ENCODE measurements at regions not wholly inside any gene's neighbourhood (a gene's known extent, or its start where the extent isn't known, plus 50 kb on each side); places are given as distances from the start of the nearest gene placed in this dataset.

GRCh38 chr4:132386130-132386529, 763.0 kb upstream of the PCDH10 start:
- H3K36me3 ChIP-seq (ENCODE audit: insufficient read depth, low read length, poor library complexity, severe bottlenecking), result no peaks in the 10 kb centered on the region
- no peaks in the 10 kb centered on the region for H3K27me3 ChIP-seq (replicated peaks; ENCODE audit: insufficient read depth, low read depth, low read length, poor library complexity)
- POLR2A ChIA-PET (ENCODE audit: low non-redundant PET), result no interaction called here
- no peak for DNase-seq (ENCODE audit: low spot score)
- no peaks in the 10 kb centered on the region for H3K4me1 ChIP-seq (ENCODE audit: insufficient read depth, low read length, poor library complexity, severe bottlenecking)
- intact Hi-C loops (cut with micrococcal nuclease; ENCODE audit: unreplicated experiment), result no loop called here
- no peaks in the 10 kb centered on the region for H3K9me3 ChIP-seq (ENCODE audit: low read depth, low read length, poor library complexity, severe bottlenecking)
- CTCF ChIA-PET, result no interaction called here
- TF ChIP-seq EZH2 (IDR thresholded peaks at IDR 0.05; ENCODE audit: borderline replicate concordance, low read depth, low read length, poor library complexity, severe bottlenecking) (no peak), CTCF (conservative IDR thresholded peaks at IDR 0.05; ENCODE audit: low read depth, low read length) (no peak)
- no peak overlapping the region for H3K27ac ChIP-seq (ENCODE audit: low read depth, low read length, poor library complexity, severe bottlenecking)
- no TSS peak for BruUV-seq (replicated peaks)
- H3K4me3 ChIP-seq (ENCODE audit: low read depth, low read length, poor library complexity, severe bottlenecking), result no peak overlapping the region

GRCh38 chr4:132387060-132387459, 762.0 kb upstream of the PCDH10 start:
- ChIA-PET CTCF (no interaction called here), POLR2A (ENCODE audit: low non-redundant PET) (no interaction called here)
- BruUV-seq (replicated peaks), result no TSS peak
- no peaks in the 10 kb centered on the region for H3K27me3 ChIP-seq (replicated peaks; ENCODE audit: insufficient read depth, low read depth, low read length, poor library complexity)
- no peak overlapping the region for H3K4me3 ChIP-seq (ENCODE audit: low read depth, low read length, poor library complexity, severe bottlenecking)
- H3K9me3 ChIP-seq (ENCODE audit: low read depth, low read length, poor library complexity, severe bottlenecking), result no peaks in the 10 kb centered on the region
- H3K4me1 ChIP-seq (ENCODE audit: insufficient read depth, low read length, poor library complexity, severe bottlenecking), result no peaks in the 10 kb centered on the region
- no peak for TF ChIP-seq CTCF (conservative IDR thresholded peaks at IDR 0.05; ENCODE audit: low read depth, low read length)
- TF ChIP-seq EZH2 (IDR thresholded peaks at IDR 0.05; ENCODE audit: borderline replicate concordance, low read depth, low read length, poor library complexity, severe bottlenecking), result no peak
- no peaks in the 10 kb centered on the region for H3K36me3 ChIP-seq (ENCODE audit: insufficient read depth, low read length, poor library complexity, severe bottlenecking)
- no peak for DNase-seq (ENCODE audit: low spot score)
- H3K27ac ChIP-seq (ENCODE audit: low read depth, low read length, poor library complexity, severe bottlenecking), result no peak overlapping the region
- intact Hi-C loops (cut with micrococcal nuclease; ENCODE audit: unreplicated experiment), result no loop called here

- H3K27me3 ChIP-seq (replicated peaks; ENCODE audit: insufficient read depth, low read depth, low read length, poor library complexity), result no peaks in the 10 kb centered on the region
- ChIA-PET CTCF (no interaction called here), POLR2A (ENCODE audit: low non-redundant PET) (no interaction called here)
- peak; percentile 50 for DNase-seq (ENCODE audit: low spot score)
- intact Hi-C loops (cut with micrococcal nuclease; ENCODE audit: unreplicated experiment), result no loop called here
- no TSS peak for BruUV-seq (replicated peaks)
- H3K36me3 ChIP-seq (ENCODE audit: insufficient read depth, low read length, poor library complexity, severe bottlenecking), result no peaks in the 10 kb centered on the region
- H3K27ac ChIP-seq (ENCODE audit: low read depth, low read length, poor library complexity, severe bottlenecking), result no peak overlapping the region
- no peaks in the 10 kb centered on the region for H3K9me3 ChIP-seq (ENCODE audit: low read depth, low read length, poor library complexity, severe bottlenecking)
- peaks cover 19% of the 10 kb centered on the region for H3K4me1 ChIP-seq (ENCODE audit: insufficient read depth, low read length, poor library complexity, severe bottlenecking)
- no peak overlapping the region for H3K4me3 ChIP-seq (ENCODE audit: low read depth, low read length, poor library complexity, severe bottlenecking)
- TF ChIP-seq CTCF (conservative IDR thresholded peaks at IDR 0.05; ENCODE audit: low read depth, low read length), result no peak
- TF ChIP-seq EZH2 (IDR thresholded peaks at IDR 0.05; ENCODE audit: borderline replicate concordance, low read depth, low read length, poor library complexity, severe bottlenecking), result no peak
Observed at GRCh38 chr4:132395561-132395960, 753.5 kb upstream of the PCDH10 start.
